HCT116 (cell line): ENCODE measurements at regions not wholly inside any gene's neighbourhood (a gene's known extent, or its start where the extent isn't known, plus 50 kb on each side); places are given as distances from the start of the nearest gene placed in this dataset.

Experiments
- ATAC-seq: fragments of 200-7000 bp; cut with Tn5 transposase; 2 replicates; pipeline ENCODE4 v1.9.1; 2020; ENCODE audit warnings: mild to moderate bottlenecking, moderate library complexity
- BruUV-seq: library from RNA; stranded (reverse); fragments of 400-500 nt; replicated peaks from 2 replicates; lab custom pipeline; 2021; lab: Mats Ljungman, UMichigan
- CTCF ChIA-PET: fragments of 300-600 bp; sonication (Branson Sonifier 250); formaldehyde crosslinking; loops from one replicate; lab custom pipeline; 2021; ENCODE audit warnings: antibody characterized with exemption; lab: Charles Lee
- POLR2A ChIA-PET: fragments of 300-600, 350-600 bp; sonication (Branson Sonifier 250); formaldehyde crosslinking; loops from one replicate; lab custom pipeline; 2021; ENCODE audit warnings: antibody characterized with exemption; lab: Charles Lee
- RAD21 ChIA-PET, 2 experiments: fragments of 300-600 bp; sonication (Branson Sonifier 250); formaldehyde crosslinking; loops; one replicate each; lab custom pipeline; 2023; ENCODE audit warnings: low total read pairs in 2 of 2; ENCODE audit not compliant: uncharacterized antibody in 2 of 2, unreplicated experiment in 2 of 2, low non-redundant PET in 1 of 2; lab: Charles Lee
- DNase-seq: peaks from one replicate; pipeline ENCODE4 v3.0.0-alpha.2; 2010; ENCODE audit warnings: low read depth, low spot score
- H2AFZ ChIP-seq: fragments of 200-600 bp; shearing (Covaris generic), sonication (generic); 2 replicates; pipeline ENCODE4 v1.6.1; 2017; ENCODE audit warnings: low read depth, mixed run types, mixed read lengths, antibody characterized with exemption, low read length; ENCODE audit not compliant: poor library complexity, severe bottlenecking
- H3K27ac ChIP-seq: 2 replicates; pipeline ENCODE4 v1.5.1; 2012; ENCODE audit warnings: low read depth, low read length
- H3K27me3 ChIP-seq: fragments of 200-600 bp; sonication (generic); 2 replicates; pipeline ENCODE4 v1.6.1; 2016; ENCODE audit warnings: mixed run types, low read length, mixed read lengths; ENCODE audit not compliant: insufficient read depth
- H3K36me3 ChIP-seq, 2 experiments: fragments of 200-500 bp in 1 of 2; fragments of 200-600 bp in 1 of 2; sonication (Bioruptor generic) in 1 of 2; sonication (generic) in 1 of 2; 2 replicates each; pipeline versions ENCODE4 v1.5.1 to v1.6.1; 2014 to 2016; ENCODE audit warnings: low read length in 2 of 2, inconsistent platforms in 1 of 2, mixed read lengths in 1 of 2, mixed run types in 1 of 2; ENCODE audit not compliant: insufficient read depth in 2 of 2, control insufficient read depth in 1 of 2
- H3K4me1 ChIP-seq, 2 experiments: fragments of 200-600 bp in 1 of 2; sonication (generic) in 1 of 2; 2 replicates each; pipeline versions ENCODE4 v1.5.1 to v1.6.1; 2012 to 2017; ENCODE audit warnings: low read length in 2 of 2, inconsistent platforms in 1 of 2, mild to moderate bottlenecking in 1 of 2, mixed read lengths in 1 of 2, mixed run types in 1 of 2, moderate library complexity in 1 of 2; ENCODE audit not compliant: insufficient read depth in 2 of 2, control insufficient read depth in 1 of 2
- H3K4me2 ChIP-seq: fragments of 200-600 bp; sonication (generic); 2 replicates; pipeline ENCODE4 v1.6.1; 2017; ENCODE audit warnings: mixed run types, low read length, mixed read lengths
- H3K4me3 ChIP-seq, 2 experiments: fragments of 200-600 bp in 1 of 2; sonication (generic) in 1 of 2; replicated peaks in 1 of 2; 2 replicates each; pipeline ENCODE4 v1.5.1; 2011 to 2016; ENCODE audit warnings: low read length in 2 of 2, control low read depth in 1 of 2, low read depth in 1 of 2, mild to moderate bottlenecking in 1 of 2, mixed read lengths in 1 of 2, mixed run types in 1 of 2
- H3K79me2 ChIP-seq: fragments of 200-600 bp; sonication (generic); 2 replicates; pipeline ENCODE4 v1.6.1; 2017; ENCODE audit warnings: mild to moderate bottlenecking, mixed run types, low read length, moderate library complexity, mixed read lengths; ENCODE audit not compliant: insufficient read depth
- H3K9ac ChIP-seq: fragments of 200-600 bp; sonication (generic); 2 replicates; pipeline ENCODE4 v1.6.1; 2016; ENCODE audit warnings: low read length, mixed read lengths
- H3K9me2 ChIP-seq: fragments of 200-600 bp; sonication (generic), shearing (Covaris generic); 2 replicates; pipeline ENCODE4 v1.6.1; 2017; ENCODE audit warnings: mixed run types, mild to moderate bottlenecking, moderate library complexity; ENCODE audit not compliant: insufficient read depth
- H3K9me3 ChIP-seq, 2 experiments: fragments of 200-500 bp in 1 of 2; fragments of 200-600 bp in 1 of 2; sonication (Bioruptor generic) in 1 of 2; sonication (generic) in 1 of 2; 2 replicates each; pipeline ENCODE4 v1.6.1; 2014 to 2017; ENCODE audit warnings: low read length in 2 of 2, mixed read lengths in 2 of 2, inconsistent platforms in 1 of 2, low read depth in 1 of 2, mild to moderate bottlenecking in 1 of 2, mixed run types in 1 of 2, moderate library complexity in 1 of 2; ENCODE audit not compliant: control insufficient read depth in 1 of 2, insufficient read depth in 1 of 2
- H4K20me1 ChIP-seq: fragments of 200-600 bp; sonication (generic), shearing (Covaris generic); 2 replicates; pipeline ENCODE4 v1.6.1; 2017; ENCODE audit warnings: mixed run types, mild to moderate bottlenecking, moderate library complexity; ENCODE audit not compliant: insufficient read depth
- CBX3 ChIP-seq: IDR thresholded peaks from 2 replicates; pipeline ENCODE4 v1.6.1; 2012; ENCODE audit warnings: low read depth
- CEBPB ChIP-seq: IDR thresholded peaks from 2 replicates; pipeline ENCODE4 v1.6.1; 2012; ENCODE audit warnings: low read depth
- EGR1 ChIP-seq: IDR thresholded peaks from 2 replicates; pipeline ENCODE4 v1.6.1; 2012; ENCODE audit warnings: low read depth
- ELF1 ChIP-seq: IDR thresholded peaks from 2 replicates; pipeline ENCODE4 v1.6.1; 2012; ENCODE audit warnings: low read depth, borderline replicate concordance
- EZH2 ChIP-seq: fragments of 200-600 bp; sonication (generic); IDR thresholded peaks from 2 replicates; pipeline ENCODE4 v1.6.1; 2017; ENCODE audit warnings: antibody characterized with exemption, mixed run types
- EZH2phosphoT487 ChIP-seq: fragments of 200-600 bp; IDR thresholded peaks from 2 replicates; pipeline ENCODE4 v1.6.1; 2018; ENCODE audit warnings: antibody characterized with exemption, borderline replicate concordance
- FOSL1 ChIP-seq: IDR thresholded peaks from 2 replicates; pipeline ENCODE4 v1.6.1; 2012; ENCODE audit warnings: low read depth
- JUND ChIP-seq: IDR thresholded peaks from 2 replicates; pipeline ENCODE4 v1.6.1; 2012
- POLR2A ChIP-seq: IDR thresholded peaks from 2 replicates; pipeline ENCODE4 v1.7.0; 2011; ENCODE audit warnings: borderline replicate concordance; ENCODE audit not compliant: insufficient read depth, insufficient read length; ENCODE audit errors: extremely low read depth
- SIN3A ChIP-seq: IDR thresholded peaks from 2 replicates; pipeline ENCODE4 v1.6.1; 2012; ENCODE audit warnings: low read depth
- SP1 ChIP-seq: IDR thresholded peaks from 2 replicates; pipeline ENCODE4 v1.6.1; 2012; ENCODE audit warnings: low read depth
- TCF7L2 ChIP-seq: IDR thresholded peaks from 2 replicates; pipeline ENCODE4 v1.7.0; 2011; ENCODE audit warnings: borderline replicate concordance, inconsistent platforms; ENCODE audit not compliant: insufficient read depth, insufficient read length; ENCODE audit errors: extremely low read depth
- ZNF274 ChIP-seq: fragments of 200-500 bp; sonication (Bioruptor generic); IDR thresholded peaks from 2 replicates; pipeline ENCODE4 v1.6.1; 2014; ENCODE audit warnings: mild to moderate bottlenecking, low read depth, low read length, inconsistent platforms
- intact Hi-C: fragments of 100-400 bp; cut with micrococcal nuclease; formaldehyde crosslinking; loops from 2 replicates; pipeline ENCODE4 v1.10.0; 2022
- TF ChIP-seq, protein P1 (sequence below): IDR thresholded peaks from 2 replicates; pipeline ENCODE4 v1.6.1; 2012
- TF ChIP-seq, protein P2 (sequence below): IDR thresholded peaks from 2 replicates; pipeline ENCODE4 v1.6.1; 2011; ENCODE audit warnings: mild to moderate bottlenecking, low read length, moderate library complexity; ENCODE audit not compliant: insufficient replicate concordance; ENCODE audit errors: extremely low read depth
- TF ChIP-seq, protein P3 (sequence below), 3 experiments: fragments of 200-600 bp in 1 of 3; sonication (generic) in 1 of 3; IDR thresholded peaks in 2 of 3; conservative IDR thresholded peaks in 1 of 3; 2 replicates each; pipeline ENCODE4 v1.5.1; 2012 to 2017; ENCODE audit warnings: low read depth in 2 of 3, low read length in 2 of 3, antibody characterized with exemption in 1 of 3, borderline replicate concordance in 1 of 3, control low read depth in 1 of 3, mild to moderate bottlenecking in 1 of 3, mixed read lengths in 1 of 3, mixed run types in 1 of 3, moderate library complexity in 1 of 3; ENCODE audit not compliant: insufficient read depth in 1 of 3
- TF ChIP-seq, protein P4 (sequence below): IDR thresholded peaks from 2 replicates; pipeline ENCODE4 v1.6.1; 2012

DNA sequence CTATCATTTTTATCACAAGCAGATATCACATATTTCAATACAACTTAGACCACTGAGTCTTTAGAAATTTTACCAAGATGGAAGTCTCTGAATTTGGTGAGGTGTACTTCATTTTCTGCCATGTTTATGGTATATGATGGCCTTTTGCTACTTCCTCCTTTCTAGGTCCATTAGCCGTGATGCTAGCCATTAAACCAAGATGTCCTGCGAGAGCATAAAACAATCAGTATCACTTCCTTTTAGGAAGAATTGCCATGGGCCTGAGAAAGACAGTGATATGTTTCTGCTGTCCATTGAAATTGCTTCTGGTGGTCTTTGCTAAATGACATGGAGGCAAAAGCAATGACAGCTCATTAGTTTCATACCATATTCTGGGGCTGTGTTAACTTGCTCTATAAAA lies 1851.7 kb upstream of the IGFBP7 start:
- POLR2A ChIA-PET: no interaction called here
- H3K4me1 ChIP-seq: no peaks in the 10 kb centered on the region
- no peaks in the 10 kb centered on the region for H3K9me2 ChIP-seq
- DNase-seq (no peak), ATAC-seq (no peak)
- no peaks in the 10 kb centered on the region for H3K27me3 ChIP-seq
- H3K36me3 ChIP-seq: no peaks in the 10 kb centered on the region
- H4K20me1 ChIP-seq: no peaks in the 10 kb centered on the region
- no TSS peak for BruUV-seq
- H3K4me3 ChIP-seq: no peak overlapping the region
- H2AFZ ChIP-seq: no peak overlapping the region
- H3K9me3 ChIP-seq: peaks cover 3 to 23% of the 10 kb centered on the region in 2 experiments; a peak in 3 of 4 replicates
- no peaks in the 10 kb centered on the region for H3K79me2 ChIP-seq
- H3K4me2 ChIP-seq: no peak overlapping the region
- CTCF ChIA-PET: no interaction called here
- intact Hi-C loops: no loop called here
- H3K9ac ChIP-seq: no peak overlapping the region
- H3K27ac ChIP-seq: no peak overlapping the region
- no peak for TF ChIP-seq CEBPB
- no peak for TF ChIP-seq TCF7L2
- TF ChIP-seq POLR2A: no peak
- TF ChIP-seq CBX3: no peak
- TF ChIP-seq EGR1: no peak
- TF ChIP-seq, protein P1, sequence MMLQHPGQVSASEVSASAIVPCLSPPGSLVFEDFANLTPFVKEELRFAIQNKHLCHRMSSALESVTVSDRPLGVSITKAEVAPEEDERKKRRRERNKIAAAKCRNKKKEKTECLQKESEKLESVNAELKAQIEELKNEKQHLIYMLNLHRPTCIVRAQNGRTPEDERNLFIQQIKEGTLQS: no peak
- TF ChIP-seq SP1: no peak
- no peak for TF ChIP-seq EZH2
- TF ChIP-seq, protein P2, sequence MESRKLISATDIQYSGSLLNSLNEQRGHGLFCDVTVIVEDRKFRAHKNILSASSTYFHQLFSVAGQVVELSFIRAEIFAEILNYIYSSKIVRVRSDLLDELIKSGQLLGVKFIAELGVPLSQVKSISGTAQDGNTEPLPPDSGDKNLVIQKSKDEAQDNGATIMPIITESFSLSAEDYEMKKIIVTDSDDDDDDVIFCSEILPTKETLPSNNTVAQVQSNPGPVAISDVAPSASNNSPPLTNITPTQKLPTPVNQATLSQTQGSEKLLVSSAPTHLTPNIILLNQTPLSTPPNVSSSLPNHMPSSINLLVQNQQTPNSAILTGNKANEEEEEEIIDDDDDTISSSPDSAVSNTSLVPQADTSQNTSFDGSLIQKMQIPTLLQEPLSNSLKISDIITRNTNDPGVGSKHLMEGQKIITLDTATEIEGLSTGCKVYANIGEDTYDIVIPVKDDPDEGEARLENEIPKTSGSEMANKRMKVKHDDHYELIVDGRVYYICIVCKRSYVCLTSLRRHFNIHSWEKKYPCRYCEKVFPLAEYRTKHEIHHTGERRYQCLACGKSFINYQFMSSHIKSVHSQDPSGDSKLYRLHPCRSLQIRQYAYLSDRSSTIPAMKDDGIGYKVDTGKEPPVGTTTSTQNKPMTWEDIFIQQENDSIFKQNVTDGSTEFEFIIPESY: no peak
- TF ChIP-seq FOSL1: no peak
- no peak for TF ChIP-seq ZNF274
- no peak for TF ChIP-seq EZH2phosphoT487
- TF ChIP-seq, protein P3, sequence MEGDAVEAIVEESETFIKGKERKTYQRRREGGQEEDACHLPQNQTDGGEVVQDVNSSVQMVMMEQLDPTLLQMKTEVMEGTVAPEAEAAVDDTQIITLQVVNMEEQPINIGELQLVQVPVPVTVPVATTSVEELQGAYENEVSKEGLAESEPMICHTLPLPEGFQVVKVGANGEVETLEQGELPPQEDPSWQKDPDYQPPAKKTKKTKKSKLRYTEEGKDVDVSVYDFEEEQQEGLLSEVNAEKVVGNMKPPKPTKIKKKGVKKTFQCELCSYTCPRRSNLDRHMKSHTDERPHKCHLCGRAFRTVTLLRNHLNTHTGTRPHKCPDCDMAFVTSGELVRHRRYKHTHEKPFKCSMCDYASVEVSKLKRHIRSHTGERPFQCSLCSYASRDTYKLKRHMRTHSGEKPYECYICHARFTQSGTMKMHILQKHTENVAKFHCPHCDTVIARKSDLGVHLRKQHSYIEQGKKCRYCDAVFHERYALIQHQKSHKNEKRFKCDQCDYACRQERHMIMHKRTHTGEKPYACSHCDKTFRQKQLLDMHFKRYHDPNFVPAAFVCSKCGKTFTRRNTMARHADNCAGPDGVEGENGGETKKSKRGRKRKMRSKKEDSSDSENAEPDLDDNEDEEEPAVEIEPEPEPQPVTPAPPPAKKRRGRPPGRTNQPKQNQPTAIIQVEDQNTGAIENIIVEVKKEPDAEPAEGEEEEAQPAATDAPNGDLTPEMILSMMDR (IDR thresholded peaks at IDR 0.05 in 2 of 3, conservative IDR thresholded peaks at IDR 0.05 in 1 of 3; ENCODE audit: borderline replicate concordance in 1 of 3, insufficient read depth in 1 of 3, low read depth in 2 of 3, low read length in 2 of 3): no peak
- TF ChIP-seq SIN3A: no peak
- no peak for TF ChIP-seq ELF1
- TF ChIP-seq, protein P4, sequence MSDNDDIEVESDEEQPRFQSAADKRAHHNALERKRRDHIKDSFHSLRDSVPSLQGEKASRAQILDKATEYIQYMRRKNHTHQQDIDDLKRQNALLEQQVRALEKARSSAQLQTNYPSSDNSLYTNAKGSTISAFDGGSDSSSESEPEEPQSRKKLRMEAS: no peak
- TF ChIP-seq JUND: no peak
- RAD21 ChIA-PET: no interaction called here
